Chondrocyte (in vitro differentiated cells): ENCODE measurements at regions not wholly inside any gene's neighbourhood (a gene's known extent, or its start where the extent isn't known, plus 50 kb on each side); places are given as distances from the start of the nearest gene placed in this dataset.

ENCODE experiments used
- DNase-seq: peaks from one replicate; pipeline ENCODE4 v3.0.0; 2021; ENCODE audit warnings: mixed read lengths, low spot score
- H3K27ac Mint-ChIP-seq: one replicate; pipeline ENCODE4 v1.8.0; 2021; ENCODE audit warnings: mild to moderate bottlenecking, moderate library complexity, mixed read lengths; ENCODE audit not compliant: unreplicated experiment
- H3K27me3 Mint-ChIP-seq: 2 replicates; pipeline ENCODE4 v1.8.0; 2021; ENCODE audit warnings: low read depth, mixed read lengths
- H3K36me3 Mint-ChIP-seq: 2 replicates; pipeline ENCODE4 v1.8.0; 2021; ENCODE audit warnings: low read depth, mixed read lengths
- H3K4me1 Mint-ChIP-seq: 2 replicates; pipeline ENCODE4 v1.8.0; 2021; ENCODE audit warnings: low read depth, mild to moderate bottlenecking, mixed read lengths
- H3K4me3 Mint-ChIP-seq: one replicate; pipeline ENCODE4 v1.8.0; 2021; ENCODE audit warnings: mild to moderate bottlenecking, moderate library complexity, mixed read lengths; ENCODE audit not compliant: unreplicated experiment
- H3K9me3 Mint-ChIP-seq: 2 replicates; pipeline ENCODE4 v1.8.0; 2021; ENCODE audit warnings: low read depth, mixed read lengths
- TF ChIP-seq, protein P1 (sequence below): fragments of 200-600 bp; sonication (generic); IDR thresholded peaks from 2 replicates; pipeline ENCODE4 v1.5.0; 2021; ENCODE audit warnings: antibody characterized with exemption, mild to moderate bottlenecking, moderate library complexity

DNA sequence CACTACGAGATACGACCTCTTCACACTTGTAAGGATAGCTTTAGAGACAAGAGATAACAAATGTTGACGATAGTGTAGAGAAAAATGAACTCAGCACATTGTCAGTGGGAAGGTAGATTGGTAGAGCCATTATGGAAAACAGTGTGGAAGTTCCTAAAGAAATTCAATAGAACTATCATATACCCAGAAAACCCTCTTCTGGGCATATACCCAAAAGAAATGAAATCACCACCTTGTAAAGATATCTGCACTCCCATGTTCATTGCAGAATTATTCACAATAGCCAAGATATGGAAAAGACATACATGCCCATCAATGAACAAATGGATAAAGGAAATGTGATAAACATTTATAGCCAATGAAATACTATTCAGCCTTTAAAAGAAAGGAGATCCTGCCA, 499.8 kb upstream of the TBX3 start:
- H3K36me3 Mint-ChIP-seq, result no peaks in the 10 kb centered on the region
- H3K4me1 Mint-ChIP-seq, result no peaks in the 10 kb centered on the region
- DNase-seq, result no peak
- TF ChIP-seq, protein P1, sequence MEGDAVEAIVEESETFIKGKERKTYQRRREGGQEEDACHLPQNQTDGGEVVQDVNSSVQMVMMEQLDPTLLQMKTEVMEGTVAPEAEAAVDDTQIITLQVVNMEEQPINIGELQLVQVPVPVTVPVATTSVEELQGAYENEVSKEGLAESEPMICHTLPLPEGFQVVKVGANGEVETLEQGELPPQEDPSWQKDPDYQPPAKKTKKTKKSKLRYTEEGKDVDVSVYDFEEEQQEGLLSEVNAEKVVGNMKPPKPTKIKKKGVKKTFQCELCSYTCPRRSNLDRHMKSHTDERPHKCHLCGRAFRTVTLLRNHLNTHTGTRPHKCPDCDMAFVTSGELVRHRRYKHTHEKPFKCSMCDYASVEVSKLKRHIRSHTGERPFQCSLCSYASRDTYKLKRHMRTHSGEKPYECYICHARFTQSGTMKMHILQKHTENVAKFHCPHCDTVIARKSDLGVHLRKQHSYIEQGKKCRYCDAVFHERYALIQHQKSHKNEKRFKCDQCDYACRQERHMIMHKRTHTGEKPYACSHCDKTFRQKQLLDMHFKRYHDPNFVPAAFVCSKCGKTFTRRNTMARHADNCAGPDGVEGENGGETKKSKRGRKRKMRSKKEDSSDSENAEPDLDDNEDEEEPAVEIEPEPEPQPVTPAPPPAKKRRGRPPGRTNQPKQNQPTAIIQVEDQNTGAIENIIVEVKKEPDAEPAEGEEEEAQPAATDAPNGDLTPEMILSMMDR, result no peak
- H3K4me3 Mint-ChIP-seq, result no peak overlapping the region
- peaks cover under 1% of the 10 kb centered on the region for H3K27me3 Mint-ChIP-seq
- H3K27ac Mint-ChIP-seq, result no peak overlapping the region
- peaks cover 14% of the 10 kb centered on the region for H3K9me3 Mint-ChIP-seq

DNA sequence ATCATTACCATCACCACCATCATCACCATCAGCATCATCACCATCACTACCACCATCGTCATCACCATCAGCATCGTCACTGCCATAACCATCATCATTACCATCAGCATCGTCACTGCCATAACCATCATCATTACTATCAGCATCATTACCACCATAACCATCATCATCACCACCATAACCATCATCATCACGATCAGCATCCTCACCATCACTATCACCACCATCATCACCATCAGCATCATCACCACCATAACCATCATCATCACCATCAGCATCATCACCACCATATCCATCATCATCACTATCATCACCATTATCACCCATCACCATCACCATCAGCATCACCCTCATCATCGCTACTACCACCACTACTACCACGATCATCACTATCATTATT, 493.9 kb upstream of the TBX3 start:
- no peak overlapping the region for H3K4me3 Mint-ChIP-seq
- H3K4me1 Mint-ChIP-seq, result no peaks in the 10 kb centered on the region
- TF ChIP-seq, protein P1, result no peak
- H3K27me3 Mint-ChIP-seq, result peaks cover 2% of the 10 kb centered on the region
- no peak for DNase-seq
- H3K36me3 Mint-ChIP-seq, result no peaks in the 10 kb centered on the region
- no peak overlapping the region for H3K27ac Mint-ChIP-seq
- no peaks in the 10 kb centered on the region for H3K9me3 Mint-ChIP-seq

DNA sequence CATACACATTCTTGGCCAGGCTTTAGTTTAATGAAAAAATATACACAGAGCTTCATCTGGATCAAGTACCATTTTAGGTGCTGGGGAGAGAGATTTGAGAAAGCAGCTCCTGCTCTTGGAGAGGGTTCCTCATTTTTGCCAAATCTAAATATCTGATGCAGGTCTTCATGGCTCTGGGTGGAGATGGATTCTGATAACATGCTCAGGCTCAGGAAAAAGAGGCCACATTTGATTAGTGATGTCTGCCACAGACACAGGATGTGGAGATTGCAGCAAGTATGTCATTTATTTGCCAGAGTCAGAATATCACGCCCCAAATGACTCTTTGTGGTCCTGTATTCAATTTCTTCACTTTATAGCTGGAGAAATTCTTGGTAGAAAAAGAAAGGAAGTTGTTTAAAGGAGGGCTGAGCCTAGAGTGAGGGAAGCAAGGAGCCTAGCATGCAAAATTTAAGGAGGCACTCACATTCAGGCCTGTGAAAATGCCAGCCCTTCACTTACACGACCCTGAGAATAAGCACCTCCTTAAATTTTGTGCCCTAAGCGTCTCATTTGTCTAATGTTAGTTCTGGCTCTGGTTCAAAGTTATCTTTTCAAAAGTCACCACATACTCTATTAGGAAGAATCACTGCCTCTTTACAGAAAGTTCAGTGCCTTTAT, 492.9 kb upstream of the TBX3 start:
- no peak overlapping the region for H3K27ac Mint-ChIP-seq
- H3K4me3 Mint-ChIP-seq, result no peak overlapping the region
- no peaks in the 10 kb centered on the region for H3K9me3 Mint-ChIP-seq
- peaks cover 2% of the 10 kb centered on the region for H3K27me3 Mint-ChIP-seq
- no peak for DNase-seq
- TF ChIP-seq, protein P1, result no peak
- no peaks in the 10 kb centered on the region for H3K4me1 Mint-ChIP-seq
- no peaks in the 10 kb centered on the region for H3K36me3 Mint-ChIP-seq

DNA sequence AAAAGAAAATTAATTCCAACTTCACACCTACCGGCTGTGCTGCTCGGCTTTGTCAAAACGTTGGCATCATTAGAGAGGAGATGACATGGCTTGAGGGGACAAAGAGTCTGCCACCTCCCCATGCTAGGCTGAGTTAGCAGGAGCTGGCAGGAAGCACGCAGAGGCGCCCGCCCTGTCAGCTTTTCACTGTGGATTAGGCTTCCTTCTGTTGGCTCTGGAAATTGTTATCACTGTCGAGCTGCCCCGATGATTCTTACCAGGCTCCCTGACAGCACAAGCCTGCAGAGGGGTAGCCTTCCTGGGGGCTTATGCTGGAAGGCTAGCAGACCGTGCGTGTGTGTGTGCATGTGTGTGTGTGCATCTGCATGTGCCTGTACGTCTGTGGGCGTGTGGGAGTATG, 490.9 kb upstream of the TBX3 start:
- no peaks in the 10 kb centered on the region for H3K4me1 Mint-ChIP-seq
- DNase-seq, result no peak
- peaks cover 2% of the 10 kb centered on the region for H3K27me3 Mint-ChIP-seq
- TF ChIP-seq, protein P1, result no peak
- no peak overlapping the region for H3K27ac Mint-ChIP-seq
- H3K9me3 Mint-ChIP-seq, result no peaks in the 10 kb centered on the region
- no peak overlapping the region for H3K4me3 Mint-ChIP-seq
- no peaks in the 10 kb centered on the region for H3K36me3 Mint-ChIP-seq

DNA sequence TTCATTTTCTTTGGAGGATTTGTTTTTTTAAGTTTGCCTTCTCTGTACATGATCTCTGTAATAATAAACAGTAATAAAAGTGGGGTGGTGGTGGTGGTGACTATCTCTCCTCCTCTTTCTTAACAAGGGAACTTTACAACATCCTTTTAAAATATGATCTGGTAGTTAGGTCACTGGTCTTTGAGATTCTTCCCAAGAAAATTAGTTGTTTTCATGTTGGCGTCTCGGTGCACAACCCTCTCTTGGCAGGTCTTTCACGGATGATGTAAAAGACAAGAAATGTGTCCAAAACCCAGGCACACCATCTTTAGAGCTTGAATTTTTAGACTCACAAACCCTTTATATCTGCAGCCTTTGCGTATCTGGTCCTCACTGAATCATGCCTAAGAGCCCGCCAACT, 488.5 kb upstream of the TBX3 start:
- TF ChIP-seq, protein P1, result no peak

More for the DNA sequence above, 488.5 kb upstream of the TBX3 start:
- Mint-ChIP-seq H3K36me3 (no peaks in the 10 kb centered on the region), H3K27me3 (peaks cover 2% of the 10 kb centered on the region), H3K9me3 (no peaks in the 10 kb centered on the region), H3K4me1 (no peaks in the 10 kb centered on the region), H3K4me3 (no peak overlapping the region), H3K27ac (no peak overlapping the region)
- no peak for DNase-seq
